CD14-positive monocyte (primary cell): ENCODE measurements at regions not wholly inside any gene's neighbourhood (a gene's known extent, or its start where the extent isn't known, plus 50 kb on each side); places are given as distances from the start of the nearest gene placed in this dataset.

Experiments
- DNase-seq, 3 donors: peaks; one replicate each; pipeline ENCODE4 v3.0.0-alpha.2; 2011 to 2022
- H2AFZ ChIP-seq: 2 replicates; pipeline ENCODE4 v1.6.0; 2012; ENCODE audit warnings: mild to moderate bottlenecking, low read depth, low read length, inconsistent platforms; ENCODE audit not compliant: insufficient read depth, poor library complexity, severe bottlenecking
- H3K27ac ChIP-seq, 2 donors: 1 replicate in 1 of 2; 2 replicates in 1 of 2; pipeline ENCODE4 v1.5.1; 2012 to 2013; ENCODE audit warnings: low read length in 2 of 2, control low read depth in 1 of 2, inconsistent platforms in 1 of 2, low read depth in 1 of 2, mild to moderate bottlenecking in 1 of 2
- H3K27me3 ChIP-seq, 2 donors: one replicate each; pipeline versions ENCODE4 v1.6.0 to v1.6.1; 2011 to 2013; ENCODE audit warnings: low read length in 2 of 2; ENCODE audit not compliant: control insufficient read depth in 2 of 2, insufficient read depth in 2 of 2
- H3K36me3 ChIP-seq, 2 donors: replicated peaks in 1 of 2; 1 replicate in 1 of 2; 2 replicates in 1 of 2; pipeline versions ENCODE4 v1.5.1 to v1.6.1; 2012 to 2013; ENCODE audit warnings: low read length in 2 of 2, control low read depth in 1 of 2, inconsistent platforms in 1 of 2, mild to moderate bottlenecking in 1 of 2; ENCODE audit not compliant: insufficient read depth in 2 of 2, control insufficient read depth in 1 of 2
- H3K4me1 ChIP-seq, 2 donors: 1 replicate in 1 of 2; 2 replicates in 1 of 2; pipeline versions ENCODE4 v1.5.1 to v1.6.1; 2012 to 2013; ENCODE audit warnings: low read length in 2 of 2, control low read depth in 1 of 2, inconsistent platforms in 1 of 2, mild to moderate bottlenecking in 1 of 2, moderate library complexity in 1 of 2; ENCODE audit not compliant: insufficient read depth in 2 of 2, control insufficient read depth in 1 of 2
- H3K4me2 ChIP-seq: replicated peaks from 2 replicates; pipeline ENCODE3; 2012; ENCODE audit warnings: low read length, moderate library complexity, mild to moderate bottlenecking; ENCODE audit not compliant: poor library complexity, severe bottlenecking; ENCODE audit errors: extremely low read depth
- H3K4me3 ChIP-seq, 3 experiments: fragments of 200-600 bp in 1 of 3; sonication (generic) in 1 of 3; replicated peaks in 1 of 3; 1 replicate in 2 of 3; 2 replicates in 1 of 3; pipeline ENCODE4 v1.5.1; 2011 to 2013; ENCODE audit warnings: low read length in 3 of 3, mild to moderate bottlenecking in 3 of 3, control low read depth in 2 of 3, low read depth in 2 of 3, inconsistent platforms in 1 of 3, moderate library complexity in 1 of 3
- H3K79me2 ChIP-seq: 2 replicates; pipeline ENCODE4 v1.6.0; 2012; ENCODE audit warnings: mild to moderate bottlenecking, control low read depth, inconsistent platforms, low read length, moderate library complexity; ENCODE audit not compliant: insufficient read depth
- H3K9ac ChIP-seq: 2 replicates; pipeline ENCODE4 v1.6.0; 2017; ENCODE audit warnings: low read length, mild to moderate bottlenecking; ENCODE audit not compliant: insufficient read depth, poor library complexity, severe bottlenecking
- H3K9me3 ChIP-seq, 2 donors: replicated peaks in 1 of 2; 1 replicate in 1 of 2; 2 replicates in 1 of 2; pipeline versions ENCODE4 v1.5.1 to v1.6.1; 2012 to 2013; ENCODE audit warnings: low read length in 2 of 2, control low read depth in 1 of 2; ENCODE audit not compliant: control insufficient read depth in 1 of 2, insufficient read depth in 1 of 2
- H4K20me1 ChIP-seq: 2 replicates; pipeline ENCODE4 v1.6.0; 2012; ENCODE audit warnings: mild to moderate bottlenecking, low read length, control low read depth, moderate library complexity; ENCODE audit not compliant: insufficient read depth
- H3K27ac Mint-ChIP-seq, 7 donors: one replicate each; pipeline ENCODE4 v1.8.0; 2020; ENCODE audit warnings: mild to moderate bottlenecking in 7 of 7, mixed read lengths in 7 of 7, moderate library complexity in 6 of 7, inconsistent platforms in 2 of 7
- H3K27me3 Mint-ChIP-seq, 3 donors: one replicate each; pipeline ENCODE4 v1.8.0; 2021 to 2022; ENCODE audit warnings: low read depth in 3 of 3, mild to moderate bottlenecking in 3 of 3, mixed read lengths in 3 of 3, moderate library complexity in 3 of 3, inconsistent platforms in 1 of 3
- H3K36me3 Mint-ChIP-seq, 2 donors: one replicate each; pipeline ENCODE4 v1.8.0; 2020; ENCODE audit warnings: mixed read lengths in 2 of 2, inconsistent platforms in 1 of 2, mild to moderate bottlenecking in 1 of 2
- H3K4me1 Mint-ChIP-seq: one replicate; pipeline ENCODE4 v1.8.0; 2020; ENCODE audit warnings: mild to moderate bottlenecking, mixed read lengths
- H3K4me3 Mint-ChIP-seq, 2 donors: one replicate each; pipeline ENCODE4 v1.8.0; 2020; ENCODE audit warnings: mild to moderate bottlenecking in 2 of 2, mixed read lengths in 2 of 2, moderate library complexity in 1 of 2
- H3K9me3 Mint-ChIP-seq, 7 donors: one replicate each; pipeline ENCODE4 v1.8.0; 2020 to 2022; ENCODE audit warnings: mixed read lengths in 7 of 7, mild to moderate bottlenecking in 6 of 7, moderate library complexity in 6 of 7, inconsistent platforms in 2 of 7
- CTCF ChIP-seq: fragments of 200-600 bp; IDR thresholded peaks from one replicate; pipeline ENCODE4 v1.8.0; 2022; ENCODE audit warnings: antibody characterized with exemption, mild to moderate bottlenecking
- WGBS: methylation state at CpG from one replicate; pipeline ENCODE4 v1.1.5; 2013; ENCODE audit warnings: missing lambda C conversion rate; ENCODE audit not compliant: insufficient coverage; 5-methylcytosine and 5-hydroxymethylcytosine counted together
- intact Hi-C, 2 donors: fragments of 100-400 bp; cut with micrococcal nuclease; formaldehyde crosslinking; loops; one replicate each; pipeline versions ENCODE4 v1.15.0 to v1.15.1; 2023

- H3K27me3 Mint-ChIP-seq = peaks cover 3 to 9% (median 4%) of the 10 kb centered on the region in 3 donors
- Histone ChIP-seq H3K9me3 (no peaks in the 10 kb centered on the region), H2AFZ (no peak overlapping the region), H3K4me2 (no peak overlapping the region), H3K9ac (no peak overlapping the region), H3K79me2 (no peaks in the 10 kb centered on the region), H3K4me1 (no peaks in the 10 kb centered on the region), H3K27ac (no peak overlapping the region), H3K27me3 (no peaks in the 10 kb centered on the region), H3K4me3 (no peak overlapping the region), H4K20me1 (no peaks in the 10 kb centered on the region), H3K36me3 (no peaks in the 10 kb centered on the region)
- H3K27ac Mint-ChIP-seq = no peak overlapping the region
- no peaks in the 10 kb centered on the region for H3K4me1 Mint-ChIP-seq
- intact Hi-C loops = no loop called here
- no peaks in the 10 kb centered on the region for H3K36me3 Mint-ChIP-seq
- no peak for DNase-seq
- 83% methylated on average over 9 of the region's 9 CpGs for WGBS
- no peak for TF ChIP-seq CTCF
- no peak overlapping the region for H3K4me3 Mint-ChIP-seq
- peaks cover 0 to 8% (median 3%) of the 10 kb centered on the region in 7 donors for H3K9me3 Mint-ChIP-seq
Observed at GRCh38 chr11:134667505-134667904, 255.5 kb upstream of the B3GAT1 start.

DNA sequence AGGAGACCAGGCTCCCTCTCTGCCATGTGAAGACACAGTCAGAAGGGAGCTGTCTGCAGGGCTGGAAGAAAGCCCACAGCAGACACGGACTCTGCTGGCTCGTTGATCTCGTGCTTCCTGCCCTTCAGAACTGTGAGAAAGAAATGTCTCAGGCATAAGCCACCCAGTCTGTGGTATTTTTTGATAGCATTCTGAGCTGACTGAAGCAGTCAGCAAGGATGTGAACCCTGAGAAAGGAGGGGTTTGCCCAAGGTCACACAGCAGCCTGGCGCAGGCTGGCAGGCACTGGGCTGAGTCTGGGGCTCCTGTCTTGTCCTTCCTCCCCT, 255.1 kb upstream of the B3GAT1 start:
- Mint-ChIP-seq H3K4me3 (no peak overlapping the region), H3K4me1 (no peaks in the 10 kb centered on the region), H3K9me3 (peaks cover 0 to 8% (median 3%) of the 10 kb centered on the region in 7 donors), H3K27me3 (peaks cover 2 to 9% (median 3%) of the 10 kb centered on the region in 3 donors), H3K27ac (no peak overlapping the region), H3K36me3 (no peaks in the 10 kb centered on the region)
- H3K4me3 ChIP-seq = no peak overlapping the region
- no peaks in the 10 kb centered on the region for H3K36me3 ChIP-seq
- TF ChIP-seq CTCF = no peak
- H3K4me1 ChIP-seq = no peaks in the 10 kb centered on the region
- no peaks in the 10 kb centered on the region for H3K79me2 ChIP-seq
- H2AFZ ChIP-seq = no peak overlapping the region
- no peaks in the 10 kb centered on the region for H4K20me1 ChIP-seq
- no peaks in the 10 kb centered on the region for H3K9me3 ChIP-seq
- H3K27ac ChIP-seq = no peak overlapping the region
- no peak overlapping the region for H3K9ac ChIP-seq
- no peak overlapping the region for H3K4me2 ChIP-seq
- whole genome bisulfite sequencing = 93% methylated on average over 4 of the region's 4 CpGs
- no peak for DNase-seq
- H3K27me3 ChIP-seq = no peaks in the 10 kb centered on the region
- intact Hi-C loops = no loop called here
